B cell (primary cell): ENCODE measurements at regions not wholly inside any gene's neighbourhood (a gene's known extent, or its start where the extent isn't known, plus 50 kb on each side); places are given as distances from the start of the nearest gene placed in this dataset.

Source experiments
- EZH2 ChIP-seq: IDR thresholded peaks from 2 replicates; pipeline ENCODE4 v1.6.1; 2012; ENCODE audit warnings: borderline replicate concordance, low read depth, mild to moderate bottlenecking, moderate library complexity, low read length; ENCODE audit not compliant: insufficient read depth, poor library complexity, severe bottlenecking
- TF ChIP-seq, protein P1 (sequence below): fragments of 200-600 bp; IDR thresholded peaks from one replicate; pipeline ENCODE4 v1.8.0; 2022; ENCODE audit warnings: antibody characterized with exemption, mild to moderate bottlenecking

DNA sequence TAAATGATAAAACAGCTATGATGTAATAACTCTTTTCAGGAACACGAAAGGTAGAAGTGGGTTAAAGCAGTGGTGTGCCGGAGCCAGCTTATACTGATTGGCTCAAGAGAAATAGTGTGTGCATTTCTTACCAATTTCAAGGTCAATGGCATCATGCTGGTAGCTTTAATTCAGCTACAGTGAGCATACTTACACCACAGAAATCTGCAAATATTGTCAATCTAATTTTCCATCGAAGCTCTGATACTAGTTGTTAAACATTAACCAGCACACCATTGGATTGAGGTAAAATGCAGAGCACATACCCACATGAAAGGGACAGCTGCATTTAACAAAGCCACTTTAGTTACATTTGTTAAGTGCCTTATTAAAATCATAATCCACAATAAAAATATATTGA, 225.7 kb downstream of the KCNC2 start:
- TF ChIP-seq, protein P1, sequence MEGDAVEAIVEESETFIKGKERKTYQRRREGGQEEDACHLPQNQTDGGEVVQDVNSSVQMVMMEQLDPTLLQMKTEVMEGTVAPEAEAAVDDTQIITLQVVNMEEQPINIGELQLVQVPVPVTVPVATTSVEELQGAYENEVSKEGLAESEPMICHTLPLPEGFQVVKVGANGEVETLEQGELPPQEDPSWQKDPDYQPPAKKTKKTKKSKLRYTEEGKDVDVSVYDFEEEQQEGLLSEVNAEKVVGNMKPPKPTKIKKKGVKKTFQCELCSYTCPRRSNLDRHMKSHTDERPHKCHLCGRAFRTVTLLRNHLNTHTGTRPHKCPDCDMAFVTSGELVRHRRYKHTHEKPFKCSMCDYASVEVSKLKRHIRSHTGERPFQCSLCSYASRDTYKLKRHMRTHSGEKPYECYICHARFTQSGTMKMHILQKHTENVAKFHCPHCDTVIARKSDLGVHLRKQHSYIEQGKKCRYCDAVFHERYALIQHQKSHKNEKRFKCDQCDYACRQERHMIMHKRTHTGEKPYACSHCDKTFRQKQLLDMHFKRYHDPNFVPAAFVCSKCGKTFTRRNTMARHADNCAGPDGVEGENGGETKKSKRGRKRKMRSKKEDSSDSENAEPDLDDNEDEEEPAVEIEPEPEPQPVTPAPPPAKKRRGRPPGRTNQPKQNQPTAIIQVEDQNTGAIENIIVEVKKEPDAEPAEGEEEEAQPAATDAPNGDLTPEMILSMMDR, result no peak
- TF ChIP-seq EZH2, result no peak
